Neural cell (in vitro differentiated cells): ENCODE measurements at regions not wholly inside any gene's neighbourhood (a gene's known extent, or its start where the extent isn't known, plus 50 kb on each side); places are given as distances from the start of the nearest gene placed in this dataset.

ENCODE experiments used
- EP300 ChIP-seq: fragments of 450-650 bp; conservative IDR thresholded peaks from 2 replicates; pipeline ENCODE4 v1.6.1; 2014; ENCODE audit warnings: antibody characterized with exemption, mild to moderate bottlenecking, moderate library complexity; ENCODE audit not compliant: poor library complexity, severe bottlenecking
- EZH2 ChIP-seq: fragments of 200-600, 300-800 bp; shearing (Covaris generic), sonication (generic); IDR thresholded peaks from 2 replicates; pipeline ENCODE4 v1.6.1; 2014; ENCODE audit warnings: antibody characterized with exemption, low read length, borderline replicate concordance, mild to moderate bottlenecking; ENCODE audit not compliant: insufficient read depth, poor library complexity, severe bottlenecking
- MXI1 ChIP-seq: fragments of 450-650 bp; conservative IDR thresholded peaks from 2 replicates; pipeline ENCODE4 v1.6.1; 2014; ENCODE audit warnings: antibody characterized with exemption, mild to moderate bottlenecking; ENCODE audit not compliant: poor library complexity, severe bottlenecking
- RAD21 ChIP-seq: fragments of 450-650 bp; conservative IDR thresholded peaks from 2 replicates; pipeline ENCODE4 v1.6.1; 2014; ENCODE audit warnings: antibody characterized with exemption, mild to moderate bottlenecking, moderate library complexity
- SMC3 ChIP-seq: fragments of 450-650 bp; conservative IDR thresholded peaks from 2 replicates; pipeline ENCODE4 v1.6.1; 2014; ENCODE audit warnings: antibody characterized with exemption, mild to moderate bottlenecking, moderate library complexity; ENCODE audit not compliant: poor library complexity
- TAF1 ChIP-seq: IDR thresholded peaks from 2 replicates; pipeline ENCODE4 v1.6.1; 2012; ENCODE audit warnings: low read depth
- TF ChIP-seq, protein P1 (sequence below): fragments of 450-650 bp; IDR thresholded peaks from 2 replicates; pipeline ENCODE4 v1.5.1; 2014; ENCODE audit warnings: antibody characterized with exemption, mild to moderate bottlenecking, moderate library complexity; ENCODE audit not compliant: poor library complexity, severe bottlenecking
- TF ChIP-seq, protein P2 (sequence below): IDR thresholded peaks from 2 replicates; pipeline ENCODE4 v1.6.1; 2012; ENCODE audit warnings: borderline replicate concordance

DNA sequence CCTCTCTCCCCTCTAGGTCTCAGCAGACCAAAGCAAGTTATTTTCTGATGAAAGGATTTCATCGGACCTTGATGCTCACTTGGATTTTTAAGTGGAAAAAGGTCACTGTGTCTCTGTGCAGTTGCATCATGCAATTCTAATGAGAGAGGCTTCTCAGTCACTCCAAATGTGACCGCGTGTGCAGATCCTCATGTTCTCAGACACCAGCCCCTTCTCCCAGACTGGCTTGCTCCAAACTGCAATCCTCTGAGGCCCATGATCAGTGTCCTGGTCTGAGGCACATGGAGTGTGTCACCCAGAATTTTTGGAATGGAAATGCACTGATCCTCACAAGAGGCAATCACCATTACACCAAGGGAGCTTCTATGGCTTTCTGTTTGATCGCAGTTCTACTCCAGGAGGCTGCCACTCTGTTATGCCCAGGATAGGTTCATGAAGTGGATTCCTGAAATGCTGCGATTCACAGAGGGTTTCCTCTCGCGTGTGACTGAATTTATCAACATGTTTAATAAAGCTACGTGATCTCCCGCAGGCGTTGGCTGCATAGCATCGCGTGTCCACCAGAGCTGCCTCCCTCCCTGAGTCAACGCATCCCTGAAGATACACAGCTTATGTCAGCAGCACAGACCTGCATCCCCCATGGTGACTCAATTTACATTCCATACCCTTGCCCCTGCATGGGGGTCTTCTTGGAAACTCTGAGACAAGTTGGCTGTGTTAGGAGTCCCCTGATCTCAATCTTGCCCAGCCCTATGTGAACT lies 544.6 kb upstream of the B3GAT1 start:
- TF ChIP-seq EP300, result no peak
- TF ChIP-seq, protein P1, sequence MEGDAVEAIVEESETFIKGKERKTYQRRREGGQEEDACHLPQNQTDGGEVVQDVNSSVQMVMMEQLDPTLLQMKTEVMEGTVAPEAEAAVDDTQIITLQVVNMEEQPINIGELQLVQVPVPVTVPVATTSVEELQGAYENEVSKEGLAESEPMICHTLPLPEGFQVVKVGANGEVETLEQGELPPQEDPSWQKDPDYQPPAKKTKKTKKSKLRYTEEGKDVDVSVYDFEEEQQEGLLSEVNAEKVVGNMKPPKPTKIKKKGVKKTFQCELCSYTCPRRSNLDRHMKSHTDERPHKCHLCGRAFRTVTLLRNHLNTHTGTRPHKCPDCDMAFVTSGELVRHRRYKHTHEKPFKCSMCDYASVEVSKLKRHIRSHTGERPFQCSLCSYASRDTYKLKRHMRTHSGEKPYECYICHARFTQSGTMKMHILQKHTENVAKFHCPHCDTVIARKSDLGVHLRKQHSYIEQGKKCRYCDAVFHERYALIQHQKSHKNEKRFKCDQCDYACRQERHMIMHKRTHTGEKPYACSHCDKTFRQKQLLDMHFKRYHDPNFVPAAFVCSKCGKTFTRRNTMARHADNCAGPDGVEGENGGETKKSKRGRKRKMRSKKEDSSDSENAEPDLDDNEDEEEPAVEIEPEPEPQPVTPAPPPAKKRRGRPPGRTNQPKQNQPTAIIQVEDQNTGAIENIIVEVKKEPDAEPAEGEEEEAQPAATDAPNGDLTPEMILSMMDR, result no peak
- TF ChIP-seq, protein P2, sequence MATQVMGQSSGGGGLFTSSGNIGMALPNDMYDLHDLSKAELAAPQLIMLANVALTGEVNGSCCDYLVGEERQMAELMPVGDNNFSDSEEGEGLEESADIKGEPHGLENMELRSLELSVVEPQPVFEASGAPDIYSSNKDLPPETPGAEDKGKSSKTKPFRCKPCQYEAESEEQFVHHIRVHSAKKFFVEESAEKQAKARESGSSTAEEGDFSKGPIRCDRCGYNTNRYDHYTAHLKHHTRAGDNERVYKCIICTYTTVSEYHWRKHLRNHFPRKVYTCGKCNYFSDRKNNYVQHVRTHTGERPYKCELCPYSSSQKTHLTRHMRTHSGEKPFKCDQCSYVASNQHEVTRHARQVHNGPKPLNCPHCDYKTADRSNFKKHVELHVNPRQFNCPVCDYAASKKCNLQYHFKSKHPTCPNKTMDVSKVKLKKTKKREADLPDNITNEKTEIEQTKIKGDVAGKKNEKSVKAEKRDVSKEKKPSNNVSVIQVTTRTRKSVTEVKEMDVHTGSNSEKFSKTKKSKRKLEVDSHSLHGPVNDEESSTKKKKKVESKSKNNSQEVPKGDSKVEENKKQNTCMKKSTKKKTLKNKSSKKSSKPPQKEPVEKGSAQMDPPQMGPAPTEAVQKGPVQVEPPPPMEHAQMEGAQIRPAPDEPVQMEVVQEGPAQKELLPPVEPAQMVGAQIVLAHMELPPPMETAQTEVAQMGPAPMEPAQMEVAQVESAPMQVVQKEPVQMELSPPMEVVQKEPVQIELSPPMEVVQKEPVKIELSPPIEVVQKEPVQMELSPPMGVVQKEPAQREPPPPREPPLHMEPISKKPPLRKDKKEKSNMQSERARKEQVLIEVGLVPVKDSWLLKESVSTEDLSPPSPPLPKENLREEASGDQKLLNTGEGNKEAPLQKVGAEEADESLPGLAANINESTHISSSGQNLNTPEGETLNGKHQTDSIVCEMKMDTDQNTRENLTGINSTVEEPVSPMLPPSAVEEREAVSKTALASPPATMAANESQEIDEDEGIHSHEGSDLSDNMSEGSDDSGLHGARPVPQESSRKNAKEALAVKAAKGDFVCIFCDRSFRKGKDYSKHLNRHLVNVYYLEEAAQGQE, result no peak
- no peak for TF ChIP-seq EZH2
- TF ChIP-seq TAF1, result no peak
- TF ChIP-seq RAD21, result no peak
- no peak for TF ChIP-seq MXI1
- no peak for TF ChIP-seq SMC3
